PC-3 (cell line): ENCODE measurements at regions not wholly inside any gene's neighbourhood (a gene's known extent, or its start where the extent isn't known, plus 50 kb on each side); places are given as distances from the start of the nearest gene placed in this dataset.

Experiments
- ATAC-seq: fragments of 200-7000 bp; cut with Tn5 transposase; 2 replicates; pipeline ENCODE4 v1.9.1; 2020; ENCODE audit warnings: mild to moderate bottlenecking, moderate library complexity
- BruUV-seq: library from RNA; stranded (reverse); fragments of 400-500 nt; replicated peaks from 2 replicates; lab custom pipeline; 2021; lab: Mats Ljungman, UMichigan
- CTCF ChIA-PET: fragments of 300-600 bp; sonication (Branson Sonifier 250); formaldehyde crosslinking; loops from one replicate; lab custom pipeline; 2022; ENCODE audit warnings: antibody characterized with exemption; lab: Charles Lee
- POLR2A ChIA-PET: fragments of 300-600 bp; sonication (Branson Sonifier 250); formaldehyde crosslinking; loops from one replicate; lab custom pipeline; 2022; ENCODE audit warnings: antibody characterized with exemption; ENCODE audit not compliant: unreplicated experiment; lab: Charles Lee
- DNase-seq: peaks from one replicate; pipeline ENCODE4 v3.0.0-alpha.2; 2015
- H2AFZ ChIP-seq: fragments of 300-600 bp; sonication (generic); 2 replicates; pipeline ENCODE4 v1.6.0; 2016; ENCODE audit warnings: antibody characterized with exemption, low read length
- H3F3A ChIP-seq: fragments of 300-600 bp; sonication (generic); one replicate; pipeline ENCODE4 v1.6.0; 2017; ENCODE audit warnings: antibody characterized with exemption, low read length, control low read depth, mild to moderate bottlenecking; ENCODE audit not compliant: unreplicated experiment
- H3K27ac ChIP-seq: fragments of 300-600 bp; sonication (generic); 2 replicates; pipeline ENCODE4 v1.5.1; 2016; ENCODE audit warnings: mild to moderate bottlenecking, low read length
- H3K27me3 ChIP-seq: fragments of 300-600 bp; sonication (generic); 2 replicates; pipeline ENCODE4 v1.6.1; 2016; ENCODE audit warnings: low read length, mixed read lengths
- H3K36me3 ChIP-seq: fragments of 300-600 bp; sonication (generic); 2 replicates; pipeline ENCODE4 v1.6.1; 2016; ENCODE audit warnings: low read depth, mixed run types, low read length, mixed read lengths
- H3K4me1 ChIP-seq: fragments of 300-600 bp; sonication (generic); 2 replicates; pipeline ENCODE4 v1.5.1; 2016; ENCODE audit warnings: low read length; ENCODE audit not compliant: insufficient read depth
- H3K4me2 ChIP-seq: fragments of 300-600 bp; sonication (generic); 2 replicates; pipeline ENCODE4 v1.6.0; 2016; ENCODE audit warnings: low read length
- H3K4me3 ChIP-seq: fragments of 300-600 bp; sonication (generic); 2 replicates; pipeline ENCODE4 v1.5.1; 2016; ENCODE audit warnings: mild to moderate bottlenecking, low read length, mixed read lengths
- H3K79me2 ChIP-seq: fragments of 300-600 bp; sonication (generic); 2 replicates; pipeline ENCODE4 v1.6.1; 2017; ENCODE audit warnings: low read length, mixed read lengths
- H3K9ac ChIP-seq: fragments of 300-600 bp; sonication (generic); 2 replicates; pipeline ENCODE4 v1.6.0; 2016; ENCODE audit warnings: mild to moderate bottlenecking, low read length
- H3K9me2 ChIP-seq: fragments of 300-600 bp; sonication (generic); replicated peaks from 2 replicates; pipeline ENCODE4 v1.6.1; 2016; ENCODE audit warnings: mixed run types, low read length, mixed read lengths
- H3K9me3 ChIP-seq: fragments of 300-600 bp; sonication (generic); 2 replicates; pipeline ENCODE4 v1.6.1; 2016; ENCODE audit warnings: low read length, mixed read lengths
- H4K20me1 ChIP-seq: fragments of 300-600 bp; sonication (generic); 2 replicates; pipeline ENCODE4 v1.6.1; 2016; ENCODE audit warnings: low read length, mixed read lengths
- EZH2 ChIP-seq: fragments of 300-600 bp; sonication (generic); IDR thresholded peaks from one replicate; pipeline ENCODE4 v1.6.1; 2017; ENCODE audit warnings: antibody characterized with exemption, mild to moderate bottlenecking, low read length; ENCODE audit not compliant: unreplicated experiment
- EZH2phosphoT487 ChIP-seq: fragments of 300-600 bp; sonication (generic); IDR thresholded peaks from 2 replicates; pipeline ENCODE4 v1.6.1; 2018; ENCODE audit warnings: mild to moderate bottlenecking, antibody characterized with exemption, low read length, borderline replicate concordance
- intact Hi-C: fragments of 100-400 bp; cut with micrococcal nuclease; formaldehyde crosslinking; loops from 2 replicates; pipeline ENCODE4 v1.9.0; 2023
- TF ChIP-seq, protein P1 (sequence below): fragments of 300-600 bp; sonication (generic); conservative IDR thresholded peaks from 2 replicates; pipeline ENCODE4 v1.5.1; 2017; ENCODE audit warnings: antibody characterized with exemption, low read depth, mild to moderate bottlenecking, low read length

DNA sequence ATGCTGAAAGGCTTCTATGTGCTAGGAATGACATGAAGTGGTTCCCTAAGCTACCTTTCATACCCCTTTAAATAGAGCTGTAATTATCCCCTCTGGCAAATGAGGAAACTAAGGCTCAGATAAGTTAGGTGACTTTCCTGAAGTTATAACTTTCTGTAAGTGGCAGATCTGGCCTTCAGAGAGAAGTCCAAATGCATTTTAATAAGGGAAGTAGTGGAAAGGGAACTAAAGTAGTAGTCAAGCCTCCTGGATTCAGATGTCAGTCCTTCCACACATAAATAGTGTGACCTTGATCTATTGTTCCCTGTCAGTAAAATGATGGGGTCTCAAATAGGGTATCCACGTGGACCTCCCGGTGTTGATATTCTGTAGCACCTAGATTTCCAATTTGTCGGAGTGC is 277.7 kb downstream of the EDEM1 start:
- no peaks in the 10 kb centered on the region for H3K9me2 ChIP-seq

DNA sequence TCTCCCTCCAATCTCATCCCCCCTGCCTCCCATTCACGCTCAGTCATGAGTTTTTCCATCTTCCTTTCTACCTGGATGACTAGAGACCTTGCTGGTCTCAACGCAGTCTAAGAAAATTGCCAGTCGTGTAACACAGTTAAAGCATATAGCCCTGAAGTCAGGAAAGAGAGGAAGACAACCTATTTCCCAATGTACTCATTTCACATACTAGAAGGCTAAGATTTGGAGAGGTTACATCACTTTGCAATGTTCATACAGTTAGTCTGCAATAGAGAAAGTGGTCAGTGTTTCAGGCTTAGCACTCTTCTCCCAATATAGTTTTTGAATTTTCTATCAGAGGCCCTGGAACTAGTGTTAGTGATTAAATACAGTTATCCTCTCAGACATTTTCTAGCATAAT is 278.6 kb downstream of the EDEM1 start:
- Histone ChIP-seq H3K4me3 (no peak overlapping the region), H3K27me3 (no peaks in the 10 kb centered on the region), H3K79me2 (no peaks in the 10 kb centered on the region), H3K9ac (no peak overlapping the region), H3K4me2 (no peak overlapping the region), H3K27ac (no peak overlapping the region), H3K36me3 (no peaks in the 10 kb centered on the region), H2AFZ (no peak overlapping the region), H4K20me1 (no peaks in the 10 kb centered on the region), H3K9me2 (no peaks in the 10 kb centered on the region), H3K9me3 (no peaks in the 10 kb centered on the region), H3K4me1 (peaks cover 16% of the 10 kb centered on the region), H3F3A (no peaks in the 10 kb centered on the region)
- intact Hi-C loops, result no loop called here
- ChIA-PET CTCF (no interaction called here), POLR2A (no interaction called here)
- ATAC-seq (no peak), DNase-seq (no peak)
- BruUV-seq, result no TSS peak
- no peak for TF ChIP-seq EZH2
- TF ChIP-seq, protein P1, sequence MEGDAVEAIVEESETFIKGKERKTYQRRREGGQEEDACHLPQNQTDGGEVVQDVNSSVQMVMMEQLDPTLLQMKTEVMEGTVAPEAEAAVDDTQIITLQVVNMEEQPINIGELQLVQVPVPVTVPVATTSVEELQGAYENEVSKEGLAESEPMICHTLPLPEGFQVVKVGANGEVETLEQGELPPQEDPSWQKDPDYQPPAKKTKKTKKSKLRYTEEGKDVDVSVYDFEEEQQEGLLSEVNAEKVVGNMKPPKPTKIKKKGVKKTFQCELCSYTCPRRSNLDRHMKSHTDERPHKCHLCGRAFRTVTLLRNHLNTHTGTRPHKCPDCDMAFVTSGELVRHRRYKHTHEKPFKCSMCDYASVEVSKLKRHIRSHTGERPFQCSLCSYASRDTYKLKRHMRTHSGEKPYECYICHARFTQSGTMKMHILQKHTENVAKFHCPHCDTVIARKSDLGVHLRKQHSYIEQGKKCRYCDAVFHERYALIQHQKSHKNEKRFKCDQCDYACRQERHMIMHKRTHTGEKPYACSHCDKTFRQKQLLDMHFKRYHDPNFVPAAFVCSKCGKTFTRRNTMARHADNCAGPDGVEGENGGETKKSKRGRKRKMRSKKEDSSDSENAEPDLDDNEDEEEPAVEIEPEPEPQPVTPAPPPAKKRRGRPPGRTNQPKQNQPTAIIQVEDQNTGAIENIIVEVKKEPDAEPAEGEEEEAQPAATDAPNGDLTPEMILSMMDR, result no peak
- TF ChIP-seq EZH2phosphoT487, result no peak

More for the DNA sequence above, 277.7 kb downstream of the EDEM1 start:
- Histone ChIP-seq H3K36me3 (no peaks in the 10 kb centered on the region), H3K4me3 (no peak overlapping the region), H3K27ac (no peak overlapping the region), H3K4me1 (peaks cover 16% of the 10 kb centered on the region), H3K9me3 (no peaks in the 10 kb centered on the region), H3F3A (no peaks in the 10 kb centered on the region), H3K27me3 (no peaks in the 10 kb centered on the region), H2AFZ (no peak overlapping the region), H3K9ac (no peak overlapping the region), H3K4me2 (no peak overlapping the region), H4K20me1 (no peaks in the 10 kb centered on the region), H3K79me2 (no peaks in the 10 kb centered on the region)
- DNase-seq (no peak), ATAC-seq (no peak)
- CTCF ChIA-PET, result no interaction called here
- TF ChIP-seq EZH2 (no peak), EZH2phosphoT487 (no peak)
- TF ChIP-seq, protein P1, result no peak
- POLR2A ChIA-PET, result no interaction called here
- no TSS peak for BruUV-seq
- intact Hi-C loops, result no loop called here

DNA sequence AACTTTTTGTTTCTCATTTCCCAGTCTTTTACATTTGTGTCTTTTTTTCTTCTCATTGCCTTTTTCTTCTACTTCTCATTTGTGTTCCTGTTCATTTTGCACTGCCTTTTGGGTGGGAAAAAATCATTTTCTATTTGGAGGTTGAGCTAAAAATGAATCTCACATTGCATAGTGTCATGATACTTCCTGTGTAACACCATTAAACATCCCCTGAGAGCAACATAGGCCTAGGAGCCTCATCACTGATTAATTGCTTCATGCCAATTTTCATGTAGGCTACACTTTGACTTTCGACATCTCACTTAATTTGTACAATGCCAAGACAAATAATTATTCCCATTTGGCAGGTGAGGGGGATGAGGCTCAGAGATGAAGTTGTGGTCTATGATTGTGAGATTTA is 279.2 kb downstream of the EDEM1 start:
- Histone ChIP-seq H3K4me3 (no peak overlapping the region), H3K36me3 (no peaks in the 10 kb centered on the region), H3K79me2 (no peaks in the 10 kb centered on the region), H3F3A (no peaks in the 10 kb centered on the region), H3K27me3 (no peaks in the 10 kb centered on the region), H3K9me3 (no peaks in the 10 kb centered on the region), H4K20me1 (no peaks in the 10 kb centered on the region), H3K4me1 (peaks cover 16% of the 10 kb centered on the region), H3K4me2 (no peak overlapping the region), H3K9ac (no peak overlapping the region), H3K9me2 (no peaks in the 10 kb centered on the region), H3K27ac (no peak overlapping the region), H2AFZ (no peak overlapping the region)
- ChIA-PET POLR2A (no interaction called here), CTCF (no interaction called here)
- BruUV-seq, result no TSS peak
- TF ChIP-seq EZH2phosphoT487 (no peak), EZH2 (no peak)
- TF ChIP-seq, protein P1, result no peak
- DNase-seq (no peak), ATAC-seq (no peak)
- intact Hi-C loops, result no loop called here
